Heart left ventricle (tissue), 16 donors: ENCODE measurements at regions not wholly inside any gene's neighbourhood (a gene's known extent, or its start where the extent isn't known, plus 50 kb on each side); places are given as distances from the start of the nearest gene placed in this dataset.

Experiments used
- ATAC-seq, 4 donors: fragments of 200-7000 bp; cut with Tn5 transposase; one replicate each; pipeline ENCODE4 v1.9.1; 2020 to 2022; ENCODE audit warnings: moderate library complexity in 4 of 4, mild to moderate bottlenecking in 3 of 4, moderate number of reproducible peaks in 1 of 4
- DNase-seq, 5 donors: peaks; one replicate each; pipeline ENCODE4 v3.0.0-alpha.2; 2020
- H3K27ac ChIP-seq, 12 donors: fragments of 200-600 bp; sonication (generic) in 4 of 12; one replicate each; pipeline versions ENCODE4 v1.5.0 to v1.8.0; 2016 to 2022; ENCODE audit warnings: mild to moderate bottlenecking in 2 of 12
- H3K27me3 ChIP-seq, 9 donors: fragments of 200-600 bp; sonication (generic) in 2 of 9; one replicate each; pipeline versions ENCODE4 v1.5.1 to v1.8.0; 2016 to 2022; ENCODE audit warnings: mild to moderate bottlenecking in 3 of 9
- H3K36me3 ChIP-seq, 9 donors: fragments of 200-600 bp; sonication (generic) in 2 of 9; one replicate each; pipeline versions ENCODE4 v1.5.0 to v1.8.0; 2018 to 2022; ENCODE audit warnings: mild to moderate bottlenecking in 2 of 9
- H3K4me1 ChIP-seq, 12 donors: fragments of 200-600 bp; sonication (generic) in 4 of 12; one replicate each; pipeline versions ENCODE4 v1.5.0 to v1.8.0; 2016 to 2022; ENCODE audit warnings: mild to moderate bottlenecking in 3 of 12
- H3K4me3 ChIP-seq, 12 donors: fragments of 200-600 bp; sonication (generic) in 4 of 12; one replicate each; pipeline versions ENCODE4 v1.5.0 to v1.8.0; 2017 to 2022; ENCODE audit warnings: mild to moderate bottlenecking in 9 of 12, moderate library complexity in 4 of 12
- H3K9me3 ChIP-seq, 12 donors: fragments of 200-600 bp; sonication (generic) in 4 of 12; one replicate each; pipeline versions ENCODE4 v1.5.0 to v1.8.0; 2016 to 2022; ENCODE audit warnings: mild to moderate bottlenecking in 1 of 12
- POLR2A ChIP-seq, 2 donors: fragments of 450-650 bp; IDR thresholded peaks; one replicate each; pipeline ENCODE4 v1.6.1; 2017; ENCODE audit warnings: antibody characterized with exemption in 2 of 2, mild to moderate bottlenecking in 2 of 2, moderate library complexity in 2 of 2
- WGBS, 4 donors: extraction: QIAGEN DNeasy Blood & Tissue Kit in 2 of 4; methylation state at CpG; one replicate each; pipeline versions ENCODE4 v1.1.5 to v1.1.7; 2013 to 2018; 5-methylcytosine and 5-hydroxymethylcytosine counted together
- intact Hi-C, 10 donors: fragments of 100-400 bp; cut with DNase I; formaldehyde crosslinking; loops; one replicate each; pipeline versions ENCODE4 v1.11.1 to v1.14.2; 2022
- TF ChIP-seq, protein P1 (sequence below), 12 donors: fragments of 200-600 bp; sonication (generic) in 4 of 12; IDR thresholded peaks; one replicate each; pipeline versions ENCODE4 v1.5.0 to v1.8.0; 2018 to 2022; ENCODE audit warnings: antibody characterized with exemption in 12 of 12, mild to moderate bottlenecking in 5 of 12
- donor health status: ischemic (EF 13 %, LVEDD 7.1; RV severe dilation, severe dysfunction).
- donor health status: healthy with polysubstance abuse.
- donor health status: DM: no; HTN: yes; CAD: no.
- donor health status: DM: no; HTN: no; CAD: no.
- donor health status: ischemic (EF 25% LVEDD 6.9; RV normal size, moderate dysfunction).
- donor health status: ischemic (EF 25% LVEDD 5.7; RV mildly dilated, moderate dysfunction).
- donor health status: healthy.
- donor health status: DM: yes; HTN: yes; CAD: no.
- donor health status: ischemic (EF 35%, LVEDD 5.7; RV mildly dilated, moderate dysfunction).
- donor health status: nonischemic (EF 11% LVEDD 7.7; RV severe dilation, severe dysfunction).
- donor health status: DM: yes; HTN: yes; CAD: no.
- donor health status: PGD.
- donor health status: ischemic (EF 29% LVEDD 5.4; RV normal size, mild dysfunction).
- donor health status: nonischemic (EF 23%, LVEDD 6.1; RV moderate dilation, normal function).

DNA sequence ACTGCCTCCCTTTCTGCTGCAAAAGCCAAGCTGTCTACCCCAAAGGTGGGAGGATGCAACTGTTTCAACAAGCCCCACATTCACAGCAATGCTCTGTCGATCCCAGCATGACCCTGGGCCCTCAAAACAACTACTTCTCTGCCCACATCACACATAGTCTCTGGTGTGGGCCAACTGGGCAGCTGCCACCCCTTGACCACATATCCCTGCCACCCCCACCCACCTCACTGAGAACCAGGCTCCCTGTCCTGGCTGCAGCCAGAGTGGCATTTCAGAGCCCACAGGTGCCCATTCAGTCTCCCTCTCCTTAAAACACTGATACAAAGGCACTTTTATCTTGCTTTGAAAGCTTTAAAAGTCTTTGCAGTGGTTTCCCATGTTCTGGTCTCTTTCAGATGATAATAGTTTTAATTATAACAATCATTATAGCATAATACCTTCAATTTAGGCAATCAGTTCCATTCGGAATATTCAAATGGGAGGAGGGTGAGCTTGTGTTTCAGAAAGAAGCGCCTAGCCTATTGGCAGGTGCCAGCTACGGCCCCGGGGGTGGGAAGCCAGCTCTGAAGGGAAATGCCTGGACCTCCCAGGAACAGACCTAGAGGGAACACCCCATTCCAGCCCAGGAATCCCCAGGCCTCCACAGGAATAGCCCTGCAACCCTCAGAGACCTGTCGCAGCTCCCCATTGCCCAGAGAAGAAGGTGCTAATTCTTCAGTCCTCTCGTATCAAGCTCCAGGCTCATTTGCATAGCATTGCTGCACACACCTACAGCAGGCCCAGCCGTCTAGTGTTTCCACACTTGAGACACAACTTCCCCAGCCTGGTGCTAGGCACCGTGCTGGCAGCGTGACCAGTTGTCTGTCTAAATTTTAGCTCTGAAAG, 90.8 kb downstream of the C5orf15 start:
- H3K4me1 ChIP-seq, result no peaks in the 10 kb centered on the region
- TF ChIP-seq, protein P1, sequence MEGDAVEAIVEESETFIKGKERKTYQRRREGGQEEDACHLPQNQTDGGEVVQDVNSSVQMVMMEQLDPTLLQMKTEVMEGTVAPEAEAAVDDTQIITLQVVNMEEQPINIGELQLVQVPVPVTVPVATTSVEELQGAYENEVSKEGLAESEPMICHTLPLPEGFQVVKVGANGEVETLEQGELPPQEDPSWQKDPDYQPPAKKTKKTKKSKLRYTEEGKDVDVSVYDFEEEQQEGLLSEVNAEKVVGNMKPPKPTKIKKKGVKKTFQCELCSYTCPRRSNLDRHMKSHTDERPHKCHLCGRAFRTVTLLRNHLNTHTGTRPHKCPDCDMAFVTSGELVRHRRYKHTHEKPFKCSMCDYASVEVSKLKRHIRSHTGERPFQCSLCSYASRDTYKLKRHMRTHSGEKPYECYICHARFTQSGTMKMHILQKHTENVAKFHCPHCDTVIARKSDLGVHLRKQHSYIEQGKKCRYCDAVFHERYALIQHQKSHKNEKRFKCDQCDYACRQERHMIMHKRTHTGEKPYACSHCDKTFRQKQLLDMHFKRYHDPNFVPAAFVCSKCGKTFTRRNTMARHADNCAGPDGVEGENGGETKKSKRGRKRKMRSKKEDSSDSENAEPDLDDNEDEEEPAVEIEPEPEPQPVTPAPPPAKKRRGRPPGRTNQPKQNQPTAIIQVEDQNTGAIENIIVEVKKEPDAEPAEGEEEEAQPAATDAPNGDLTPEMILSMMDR (IDR thresholded peaks at IDR 0.05), result no peak
- no peak for TF ChIP-seq POLR2A (IDR thresholded peaks at IDR 0.05)
- DNase-seq, result no peak
- peaks cover 0 to 14% (median 0%) of the 10 kb centered on the region in 12 donors for H3K9me3 ChIP-seq
- 81 to 94% (median 83%) methylated on average over 8 to 10 of the region's 10 CpGs for WGBS, 4 donors
- no peak overlapping the region for H3K4me3 ChIP-seq
- no peak for ATAC-seq
- H3K27ac ChIP-seq, result no peak overlapping the region
- intact Hi-C loops, result loop anchor here in 2 of 10 donors (10.0 kb wide), 2 partner anchors 67 to 763 kb away; no protein-coding TSS in a partner anchor
- no peaks in the 10 kb centered on the region for H3K36me3 ChIP-seq
- peaks cover 0 to 9% (median 0%) of the 10 kb centered on the region in 9 donors for H3K27me3 ChIP-seq

DNA sequence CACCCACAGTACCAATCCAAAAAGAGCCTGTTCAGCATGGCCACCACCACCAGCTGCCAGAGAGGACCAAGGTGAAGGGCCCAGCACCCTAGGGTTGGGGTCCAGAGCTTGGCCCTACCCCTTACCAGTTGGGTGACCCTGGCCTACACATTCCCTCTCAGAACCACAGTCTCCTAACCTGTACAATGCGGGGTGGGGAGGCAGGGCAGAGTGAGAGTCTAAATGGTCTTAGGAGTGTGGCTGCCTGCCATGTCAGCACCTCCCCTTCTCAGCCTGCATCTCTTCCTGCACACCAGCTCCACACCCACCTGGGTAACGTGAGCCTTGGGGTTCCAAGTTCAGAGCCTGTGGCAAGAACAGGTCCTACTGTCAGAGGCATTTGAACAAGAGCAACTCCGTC, 92.2 kb downstream of the C5orf15 start:
- ATAC-seq (no peak), DNase-seq (no peak)
- no peak for TF ChIP-seq POLR2A (IDR thresholded peaks at IDR 0.05)
- TF ChIP-seq, protein P1 (IDR thresholded peaks at IDR 0.05), result no peak
- no peaks in the 10 kb centered on the region for H3K36me3 ChIP-seq
- H3K27me3 ChIP-seq, result peaks cover 0 to 5% (median 0%) of the 10 kb centered on the region in 9 donors
- no peak overlapping the region for H3K27ac ChIP-seq
- H3K4me1 ChIP-seq, result no peaks in the 10 kb centered on the region
- peaks cover 0 to 14% (median 0%) of the 10 kb centered on the region in 12 donors for H3K9me3 ChIP-seq
- intact Hi-C loops, result loop anchor here in 2 of 10 donors (10.0 kb wide), 2 partner anchors 69 to 761 kb away; no protein-coding TSS in a partner anchor
- H3K4me3 ChIP-seq, result no peak overlapping the region
- WGBS, 4 donors, result 74 to 91% (median 82%) methylated on average over 3 of the region's 3 CpGs

DNA sequence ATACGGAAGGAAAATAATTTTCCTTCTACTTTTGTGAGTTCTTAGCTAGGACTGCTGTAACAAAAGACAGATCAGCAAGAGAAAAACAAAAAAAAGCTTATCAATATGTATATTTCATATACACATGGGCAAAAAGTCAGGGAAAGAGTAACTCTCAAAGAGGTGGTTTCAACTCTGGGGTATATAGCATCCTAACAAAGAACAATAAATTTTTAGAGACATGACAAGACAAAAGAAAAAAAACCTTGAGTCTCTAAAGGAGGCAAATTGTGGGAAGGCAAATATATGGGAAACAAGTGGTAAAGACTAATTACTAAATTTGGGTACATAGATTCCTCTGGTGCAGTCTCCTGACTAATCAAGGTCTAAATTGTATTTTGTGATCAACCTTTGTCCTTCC, 93.2 kb downstream of the C5orf15 start:
- peaks cover 0 to 14% (median 0%) of the 10 kb centered on the region in 12 donors for H3K9me3 ChIP-seq
- WGBS, 4 donors, result 96 to 100% (median 97%) methylated on average over 1 of the region's 1 CpG
- peaks cover 0 to under 1% (median 0%) of the 10 kb centered on the region in 12 donors for H3K4me1 ChIP-seq
- no peak for TF ChIP-seq POLR2A (IDR thresholded peaks at IDR 0.05)
- TF ChIP-seq, protein P1 (IDR thresholded peaks at IDR 0.05), result no peak
- intact Hi-C loops, result loop anchor here in 2 of 10 donors (10.0 kb wide), 2 partner anchors 70 to 760 kb away; no protein-coding TSS in a partner anchor
- H3K4me3 ChIP-seq, result no peak overlapping the region
- H3K27ac ChIP-seq, result no peak overlapping the region
- ATAC-seq (no peak), DNase-seq (no peak)
- H3K36me3 ChIP-seq, result no peaks in the 10 kb centered on the region
- peaks cover 0 to 5% (median 0%) of the 10 kb centered on the region in 9 donors for H3K27me3 ChIP-seq

DNA sequence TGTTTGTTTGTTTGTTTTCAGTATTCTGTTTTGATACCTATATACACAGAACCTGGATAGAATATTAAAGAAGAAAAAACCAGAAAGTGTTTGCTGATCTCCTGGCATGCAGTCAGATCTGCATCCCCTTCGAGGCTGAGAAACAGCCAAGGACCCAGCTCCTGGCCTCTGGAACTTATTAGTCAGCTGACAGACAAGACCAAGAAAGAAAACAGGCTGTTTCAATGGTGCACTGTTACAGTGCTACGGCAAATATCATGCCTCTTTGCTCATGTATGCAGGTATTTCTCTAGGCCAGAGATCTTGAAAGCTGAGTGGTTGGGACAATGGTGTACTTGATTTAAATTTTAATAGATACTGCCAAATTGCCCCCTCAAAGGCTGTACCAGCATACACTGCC, 95.0 kb downstream of the C5orf15 start:
- peaks cover 0 to 15% (median 7%) of the 10 kb centered on the region in 12 donors for H3K4me1 ChIP-seq
- 47 to 67% (median 59%) methylated on average over 2 of the region's 2 CpGs for WGBS, 4 donors
- intact Hi-C loops, result loop anchor here in 2 of 10 donors (10.0 kb wide), 2 partner anchors 71 to 759 kb away; no protein-coding TSS in a partner anchor
- no peak for DNase-seq
- H3K27me3 ChIP-seq, result peaks cover 0 to 5% (median 0%) of the 10 kb centered on the region in 9 donors
- H3K36me3 ChIP-seq, result no peaks in the 10 kb centered on the region
- no peak for ATAC-seq
- H3K9me3 ChIP-seq, result peaks cover 0 to 14% (median 0%) of the 10 kb centered on the region in 12 donors
- H3K4me3 ChIP-seq, result no peak overlapping the region
- no peak overlapping the region for H3K27ac ChIP-seq
- TF ChIP-seq POLR2A (IDR thresholded peaks at IDR 0.05), result no peak
- TF ChIP-seq, protein P1 (IDR thresholded peaks at IDR 0.05), result no peak
